A549 (cell line): ENCODE measurements at regions not wholly inside any gene's neighbourhood (a gene's known extent, or its start where the extent isn't known, plus 50 kb on each side); places are given as distances from the start of the nearest gene placed in this dataset.

ENCODE experiments used
- ATAC-seq, 2 experiments: fragments of 200-7000 bp in 1 of 2; fragments of >200 bp in 1 of 2; cut with Nextera tagmentation in 1 of 2; cut with Tn5 transposase in 1 of 2; 3 replicates each; pipeline versions ENCODE4 v1.8.0 to v1.9.1; 2018 to 2020; ENCODE audit warnings: mild to moderate bottlenecking in 1 of 2, moderate library complexity in 1 of 2
- CTCF ChIA-PET: fragments of 300-600 bp; sonication (Branson Sonifier 250); formaldehyde crosslinking; extraction: SDS; loops from one replicate; lab custom pipeline; 2021; ENCODE audit warnings: antibody characterized with exemption, inconsistent platforms; lab: Yijun Ruan, JAX
- POLR2A ChIA-PET: fragments of 350-600 bp; formaldehyde crosslinking; extraction: SDS; loops from one replicate; lab custom pipeline; 2021; ENCODE audit warnings: antibody characterized with exemption, inconsistent platforms; lab: Yijun Ruan, JAX
- DNase-seq, 2 experiments: peaks; one replicate each; pipeline versions ENCODE4 v3.0.0 to v3.0.0-alpha.2; 2011 to 2016; ENCODE audit warnings: low read depth in 1 of 2, low spot score in 1 of 2
- FAIRE-seq: peaks from 2 replicates; lab custom pipeline; 2011; peaks lifted over from hg19 to GRCh38; lab: Jason Lieb, UNC
- H3K27ac ChIP-seq, 2 experiments: fragments of >200 bp; sonication (Bioruptor Twin); formaldehyde crosslinking; 3 replicates each; pipeline ENCODE4 v1.5.1; 2016 to 2017
- H3K4me1 ChIP-seq: fragments of >200 bp; sonication (Bioruptor Twin); formaldehyde crosslinking; 3 replicates; pipeline ENCODE4 v1.6.1; 2016
- H3K4me2 ChIP-seq: fragments of >200 bp; sonication (Bioruptor Twin); formaldehyde crosslinking; 3 replicates; pipeline ENCODE4 v1.6.1; 2016
- H3K4me3 ChIP-seq: fragments of >200 bp; sonication (Bioruptor Twin); formaldehyde crosslinking; 3 replicates; pipeline ENCODE4 v1.5.1; 2016
- H3K9me3 ChIP-seq: fragments of >200 bp; sonication (Bioruptor Twin); formaldehyde crosslinking; 3 replicates; pipeline ENCODE4 v1.6.1; 2016
- CBX2 ChIP-seq: fragments of 200-600 bp; sonication (generic); IDR thresholded peaks from 2 replicates; pipeline ENCODE4 v1.6.1; 2016; ENCODE audit warnings: low read depth, mild to moderate bottlenecking, borderline replicate concordance
- CBX8 ChIP-seq: fragments of 200-600 bp; sonication (generic); IDR thresholded peaks from 2 replicates; pipeline ENCODE4 v1.6.1; 2016
- CHD4 ChIP-seq: fragments of 200-600 bp; sonication (generic); IDR thresholded peaks from 2 replicates; pipeline ENCODE4 v1.6.1; 2016; ENCODE audit warnings: antibody characterized with exemption, mild to moderate bottlenecking, borderline replicate concordance
- EHMT2 ChIP-seq: fragments of 200-600 bp; sonication (generic); IDR thresholded peaks from 2 replicates; pipeline ENCODE4 v1.6.1; 2016; ENCODE audit warnings: antibody characterized with exemption, low read depth, mild to moderate bottlenecking, moderate library complexity
- ESRRA ChIP-seq: fragments of 150-350 bp; IDR thresholded peaks from 2 replicates; pipeline ENCODE4 v1.6.1; 2014; ENCODE audit warnings: mild to moderate bottlenecking, low read length, borderline replicate concordance
- FOXS1 ChIP-seq: fragments of 250-450 bp; sonication (Bioruptor Pico); IDR thresholded peaks from 2 replicates; pipeline ENCODE4 v1.5.0; 2020; ENCODE audit warnings: mild to moderate bottlenecking, moderate library complexity
- GATA3 ChIP-seq: IDR thresholded peaks from 2 replicates; pipeline ENCODE4 v1.6.1; 2012; ENCODE audit warnings: borderline replicate concordance
- HDAC2 ChIP-seq: fragments of 200-600 bp; sonication (generic); IDR thresholded peaks from 2 replicates; pipeline ENCODE4 v1.6.1; 2016
- HEYL ChIP-seq: fragments of 250-450 bp; sonication (Bioruptor Pico); IDR thresholded peaks from 2 replicates; pipeline ENCODE4 v1.8.0; 2021; ENCODE audit warnings: mild to moderate bottlenecking, moderate library complexity
- JUNB ChIP-seq: fragments of >200 bp; sonication (Bioruptor Twin); formaldehyde crosslinking; IDR thresholded peaks from 2 replicates; pipeline ENCODE4 v1.6.1; 2016
- KDM1A ChIP-seq: fragments of 200-600 bp; sonication (generic); IDR thresholded peaks from 2 replicates; pipeline ENCODE4 v1.6.1; 2016; ENCODE audit warnings: low read depth, mild to moderate bottlenecking
- MAZ ChIP-seq: fragments of 150-350 bp; IDR thresholded peaks from 2 replicates; pipeline ENCODE4 v1.6.1; 2014; ENCODE audit warnings: antibody characterized with exemption, low read depth, low read length, borderline replicate concordance
- NFE2L2 ChIP-seq: fragments of 150-350 bp; conservative IDR thresholded peaks from 2 replicates; pipeline ENCODE4 v1.6.1; 2014; ENCODE audit warnings: low read length
- NPAS2 ChIP-seq: fragments of 250-450 bp; sonication (Bioruptor Pico); IDR thresholded peaks from 2 replicates; pipeline ENCODE4 v1.8.0; 2022; ENCODE audit warnings: mild to moderate bottlenecking, moderate library complexity, borderline replicate concordance
- PHF8 ChIP-seq: fragments of 200-600 bp; sonication (generic); IDR thresholded peaks from 2 replicates; pipeline ENCODE4 v1.6.1; 2016; ENCODE audit warnings: low read depth, mild to moderate bottlenecking, antibody characterized with exemption, moderate library complexity, borderline replicate concordance
- RAD21 ChIP-seq, 2 experiments: fragments of >200 bp in 1 of 2; sonication (Bioruptor Twin) in 1 of 2; formaldehyde crosslinking in 1 of 2; IDR thresholded peaks in 1 of 2; conservative IDR thresholded peaks in 1 of 2; 2 replicates in 1 of 2; 3 replicates in 1 of 2; pipeline ENCODE4 v1.6.1; 2012 to 2018; ENCODE audit warnings: inconsistent platforms in 1 of 2
- RARB ChIP-seq: fragments of 250-450 bp; sonication (Bioruptor Pico); IDR thresholded peaks from 2 replicates; pipeline ENCODE4 v1.8.0; 2021; ENCODE audit warnings: mild to moderate bottlenecking, moderate library complexity
- RCOR1 ChIP-seq: fragments of 150-350 bp; IDR thresholded peaks from 2 replicates; pipeline ENCODE4 v1.6.1; 2014; ENCODE audit warnings: antibody characterized with exemption, low read length, low read depth
- SMC3 ChIP-seq: fragments of >200 bp; sonication (Bioruptor Twin); formaldehyde crosslinking; IDR thresholded peaks from 3 replicates; pipeline ENCODE4 v1.6.1; 2018; ENCODE audit warnings: inconsistent platforms
- WGBS: methylation state at CpG from one replicate; pipeline ENCODE4 v1.1.6; 2017; ENCODE audit errors: missing lambda C conversion rate; 5-methylcytosine and 5-hydroxymethylcytosine counted together
- TF ChIP-seq, protein P1 (sequence below): IDR thresholded peaks from 2 replicates; pipeline ENCODE4 v1.6.1; 2012; ENCODE audit warnings: low read depth, borderline replicate concordance
- TF ChIP-seq, protein P2 (sequence below): fragments of 250-450 bp; sonication (Bioruptor Pico); IDR thresholded peaks from 2 replicates; pipeline ENCODE4 v1.5.0; 2021; ENCODE audit warnings: mild to moderate bottlenecking, moderate library complexity, borderline replicate concordance
- TF ChIP-seq, protein P3 (sequence below): fragments of 450-650 bp; IDR thresholded peaks from 2 replicates; pipeline ENCODE4 v1.6.1; 2014; ENCODE audit warnings: antibody characterized with exemption

DNA sequence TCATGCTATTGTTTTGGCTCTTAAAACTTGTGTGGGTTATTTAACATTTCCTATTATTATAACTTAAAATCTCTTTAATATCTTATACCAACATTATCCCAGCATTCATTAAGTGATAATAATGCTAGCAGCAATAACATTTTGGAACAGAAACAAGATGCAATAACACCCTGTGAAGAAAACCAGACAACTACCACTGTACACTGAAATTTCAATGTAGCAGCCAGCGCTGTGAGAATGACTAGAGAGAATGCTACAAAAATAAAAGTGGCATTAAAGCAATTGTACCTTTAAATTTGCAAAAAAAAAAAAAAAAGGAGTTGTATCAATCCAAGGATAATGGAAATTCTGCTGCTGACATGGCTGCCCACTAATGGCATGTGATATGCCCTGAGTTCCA lies 269.9 kb downstream of the TTC32 start:
- CTCF ChIA-PET: interaction anchor here (0.6 kb wide), 1 partner anchor 95 kb away, joined by 3 read pairs; no protein-coding TSS in a partner anchor
- FAIRE-seq: no peak
- 87% methylated on average over 1 of the region's 1 CpG for WGBS

DNA sequence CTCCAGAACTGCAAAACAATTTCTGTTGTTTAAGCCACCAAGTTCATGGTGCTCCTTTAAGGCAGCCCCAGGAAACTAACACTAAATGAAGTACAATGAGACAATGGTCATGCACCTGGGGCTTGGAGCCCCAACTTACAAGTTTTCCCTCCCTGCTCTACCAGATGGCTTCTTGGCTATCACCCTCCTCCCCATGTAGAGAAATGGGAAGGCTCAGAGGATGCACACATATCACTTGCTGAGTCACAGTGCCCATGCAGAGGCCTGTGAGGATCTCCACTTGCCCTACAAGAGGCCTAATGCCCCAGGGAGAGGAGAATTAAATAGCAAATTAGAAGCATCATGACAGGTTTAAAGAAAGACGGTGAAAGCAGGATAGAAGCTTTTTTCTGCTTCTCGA lies 270.9 kb downstream of the TTC32 start:
- ChIA-PET CTCF (interaction anchor here (0.7 to 1.4 kb wide), 2 partner anchors 32 to 251 kb away, joined by 3 to 5 read pairs; no protein-coding TSS in a partner anchor), POLR2A (no interaction called here)
- Histone ChIP-seq H3K9me3 (0 out of 3 replicates have a peak, but pooled peaks cover 4% of the 10 kb centered on the region), H3K4me3 (no peak overlapping the region), H3K4me2 (no peak overlapping the region), H3K27ac (peak overlapping the region in 1 of 2 experiments; percentile 10; a peak in 1 of 6 replicates), H3K4me1 (no peaks in the 10 kb centered on the region)
- TF ChIP-seq CBX8 (no peak), FOXS1 (no peak)
- DNase-seq (no peak), FAIRE-seq (no peak), ATAC-seq (peak in 1 of 2 experiments; percentile 42; a peak in 2 of 6 replicates)
- WGBS: 83% methylated on average over 2 of the region's 2 CpGs

More for the DNA sequence above, 269.9 kb downstream of the TTC32 start:
- H3K4me3 ChIP-seq: no peak overlapping the region
- no peak for DNase-seq
- ATAC-seq: no peak
- H3K4me1 ChIP-seq: no peaks in the 10 kb centered on the region
- 0 out of 3 replicates have a peak, but pooled peaks cover 4% of the 10 kb centered on the region for H3K9me3 ChIP-seq
- TF ChIP-seq JUNB (no peak), FOXS1 (no peak), PHF8 (no peak), RARB (CRISPR knock-in tag) (no peak), NFE2L2 (no peak), HDAC2 (no peak), MAZ (no peak), CBX8 (no peak), CBX2 (no peak), CHD4 (no peak), HEYL (no peak)
- TF ChIP-seq, protein P1, sequence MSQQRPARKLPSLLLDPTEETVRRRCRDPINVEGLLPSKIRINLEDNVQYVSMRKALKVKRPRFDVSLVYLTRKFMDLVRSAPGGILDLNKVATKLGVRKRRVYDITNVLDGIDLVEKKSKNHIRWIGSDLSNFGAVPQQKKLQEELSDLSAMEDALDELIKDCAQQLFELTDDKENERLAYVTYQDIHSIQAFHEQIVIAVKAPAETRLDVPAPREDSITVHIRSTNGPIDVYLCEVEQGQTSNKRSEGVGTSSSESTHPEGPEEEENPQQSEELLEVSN: no peak
- TF ChIP-seq, protein P2, sequence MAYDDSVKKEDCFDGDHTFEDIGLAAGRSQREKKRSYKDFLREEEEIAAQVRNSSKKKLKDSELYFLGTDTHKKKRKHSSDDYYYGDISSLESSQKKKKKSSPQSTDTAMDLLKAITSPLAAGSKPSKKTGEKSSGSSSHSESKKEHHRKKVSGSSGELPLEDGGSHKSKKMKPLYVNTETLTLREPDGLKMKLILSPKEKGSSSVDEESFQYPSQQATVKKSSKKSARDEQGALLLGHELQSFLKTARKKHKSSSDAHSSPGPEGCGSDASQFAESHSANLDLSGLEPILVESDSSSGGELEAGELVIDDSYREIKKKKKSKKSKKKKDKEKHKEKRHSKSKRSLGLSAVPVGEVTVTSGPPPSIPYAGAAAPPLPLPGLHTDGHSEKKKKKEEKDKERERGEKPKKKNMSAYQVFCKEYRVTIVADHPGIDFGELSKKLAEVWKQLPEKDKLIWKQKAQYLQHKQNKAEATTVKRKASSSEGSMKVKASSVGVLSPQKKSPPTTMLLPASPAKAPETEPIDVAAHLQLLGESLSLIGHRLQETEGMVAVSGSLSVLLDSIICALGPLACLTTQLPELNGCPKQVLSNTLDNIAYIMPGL (CRISPR knock-in tag): no peak
- H3K27ac ChIP-seq: no peak overlapping the region
- POLR2A ChIA-PET: no interaction called here
- H3K4me2 ChIP-seq: no peak overlapping the region

DNA sequence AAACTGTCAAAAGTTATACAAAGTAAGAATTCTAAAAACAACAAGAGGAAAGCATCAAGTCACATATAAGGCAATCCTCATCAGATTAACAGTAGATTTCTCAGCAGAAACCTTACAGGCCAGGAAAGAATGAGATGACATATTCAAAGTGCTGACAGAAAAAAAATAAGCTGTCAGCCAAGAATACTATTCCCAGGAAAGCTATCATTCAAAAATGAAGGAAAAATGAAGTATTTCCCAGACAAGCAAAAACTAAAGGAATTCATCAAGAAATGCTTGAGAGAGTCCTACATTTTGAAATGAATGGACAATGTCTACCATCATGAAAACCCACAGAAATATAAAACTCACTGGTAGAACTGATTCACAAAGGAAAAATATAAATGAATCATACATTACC lies 268.9 kb upstream of the OSR1 start:
- POLR2A ChIA-PET: no interaction called here

DNA sequence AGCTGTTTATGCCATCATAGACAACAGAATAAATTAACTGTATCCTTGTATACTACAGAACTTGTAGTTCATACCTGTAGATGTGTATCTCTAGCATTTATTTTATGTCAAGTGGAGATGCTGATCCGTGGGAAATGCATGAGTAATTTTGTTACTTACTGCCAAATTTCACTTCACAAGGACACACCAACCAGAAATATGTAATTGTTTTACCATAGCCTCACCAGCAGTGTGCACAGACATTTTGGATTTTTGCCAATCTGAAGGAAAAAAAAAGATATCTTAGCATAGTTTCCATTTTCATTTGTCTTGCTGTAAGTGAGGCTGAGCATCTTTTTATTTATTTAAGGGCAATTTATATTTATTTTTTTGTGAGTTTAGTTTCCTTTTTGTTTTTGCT lies 265.1 kb upstream of the OSR1 start:
- ChIA-PET CTCF (no interaction called here), POLR2A (no interaction called here)
- H3K4me2 ChIP-seq: peak overlapping the region; percentile 19
- no peak overlapping the region for H3K27ac ChIP-seq
- H3K4me1 ChIP-seq: peaks cover 15% of the 10 kb centered on the region
- TF ChIP-seq GATA3 (peak; percentile 50; the same call in 1 of the 2 replicates), ESRRA (no peak), JUNB (peak; percentile 55), RAD21 (conservative IDR thresholded peaks at IDR 0.05 in 1 of 2, IDR thresholded peaks at IDR 0.05 in 1 of 2) (peak in 1 of 2 experiments; percentile 33; a peak in 1 of 5 replicates), CBX2 (no peak)
- TF ChIP-seq, protein P1: no peak
- ATAC-seq (peak; percentile 47 to 74; a peak in 5 of 6 replicates), FAIRE-seq (peak; percentile 95), DNase-seq (peak in 1 of 2 experiments; percentile 59)
- H3K9me3 ChIP-seq: peaks cover 7% of the 10 kb centered on the region; the same call in 1 of the 3 replicates
- 5% methylated on average over 1 of the region's 1 CpG for WGBS
- no peak overlapping the region for H3K4me3 ChIP-seq

More for the DNA sequence above, 268.9 kb upstream of the OSR1 start:
- Histone ChIP-seq H3K9me3 (0 out of 3 replicates have a peak, but pooled peaks cover 4% of the 10 kb centered on the region), H3K4me3 (no peak overlapping the region), H3K27ac (no peak overlapping the region)
- no peak for FAIRE-seq
- ATAC-seq: no peak
- TF ChIP-seq SMC3 (no peak), KDM1A (no peak), MAZ (no peak), HEYL (no peak), JUNB (no peak), HDAC2 (no peak), RCOR1 (no peak), NPAS2 (CRISPR knock-in tag) (no peak), RAD21 (conservative IDR thresholded peaks at IDR 0.05 in 1 of 2, IDR thresholded peaks at IDR 0.05 in 1 of 2) (no peak), EHMT2 (no peak)
- TF ChIP-seq, protein P3, sequence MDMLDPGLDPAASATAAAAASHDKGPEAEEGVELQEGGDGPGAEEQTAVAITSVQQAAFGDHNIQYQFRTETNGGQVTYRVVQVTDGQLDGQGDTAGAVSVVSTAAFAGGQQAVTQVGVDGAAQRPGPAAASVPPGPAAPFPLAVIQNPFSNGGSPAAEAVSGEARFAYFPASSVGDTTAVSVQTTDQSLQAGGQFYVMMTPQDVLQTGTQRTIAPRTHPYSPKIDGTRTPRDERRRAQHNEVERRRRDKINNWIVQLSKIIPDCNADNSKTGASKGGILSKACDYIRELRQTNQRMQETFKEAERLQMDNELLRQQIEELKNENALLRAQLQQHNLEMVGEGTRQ: no peak
- TF ChIP-seq, all 56 proteins: peak for 0
- H3K4me2 ChIP-seq: no peak overlapping the region
- H3K4me1 ChIP-seq: peaks cover 15% of the 10 kb centered on the region
- no peak for DNase-seq
- CTCF ChIA-PET: interaction anchor here (0.7 to 1.3 kb wide), 3 partner anchors 9 to 15 kb away, joined by 3 to 4 read pairs (median 3); no protein-coding TSS in a partner anchor
